SK-MEL-5 (cell line): ENCODE measurements at regions not wholly inside any gene's neighbourhood (a gene's known extent, or its start where the extent isn't known, plus 50 kb on each side); places are given as distances from the start of the nearest gene placed in this dataset.
"Not testable (repeated sequence)": the region's sequence is repeated elsewhere in the genome, so short reads cannot be mapped to it uniquely, and the experiment has no call there.

Experiments used
- DNase-seq: peaks from one replicate; pipeline ENCODE4 v3.0.0-alpha.2; 2016; ENCODE audit warnings: low read depth, low spot score
- in situ Hi-C: cut with HindIII; loops from 2 replicates; pipeline ENCODE4 v1.10.0; 2016; ENCODE audit warnings: low sequenced_read_pairs, high pct_unique_total_duplicates, low pct_unique_long_range_greater_than_20kb

GRCh38 chr2:21782866-21783265 lies 659.1 kb downstream of the TDRD15 start:
- in situ Hi-C loops, result no loop called here
- DNase-seq, result no peak

DNA sequence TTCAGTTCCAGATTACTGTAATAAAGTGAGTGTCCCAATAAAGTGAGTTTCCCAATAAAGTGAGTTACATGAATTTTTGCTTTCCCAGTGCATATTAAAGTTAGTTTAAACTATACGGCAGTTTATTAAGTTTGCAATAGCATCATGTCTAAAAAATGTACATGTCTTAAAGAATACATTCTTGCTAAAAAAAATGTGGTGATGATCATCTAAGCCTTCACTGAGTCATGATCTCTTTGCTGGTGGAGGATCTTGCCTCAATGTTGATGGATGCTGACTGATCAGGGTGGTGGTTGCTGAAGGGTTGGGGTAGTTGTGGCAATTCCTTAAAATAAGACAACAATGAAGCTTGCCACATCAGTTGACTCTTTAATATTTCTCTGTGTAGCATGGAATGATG lies 664.2 kb downstream of the TDRD15 start:
- DNase-seq, result no peak
- in situ Hi-C loops, result no loop called here

DNA sequence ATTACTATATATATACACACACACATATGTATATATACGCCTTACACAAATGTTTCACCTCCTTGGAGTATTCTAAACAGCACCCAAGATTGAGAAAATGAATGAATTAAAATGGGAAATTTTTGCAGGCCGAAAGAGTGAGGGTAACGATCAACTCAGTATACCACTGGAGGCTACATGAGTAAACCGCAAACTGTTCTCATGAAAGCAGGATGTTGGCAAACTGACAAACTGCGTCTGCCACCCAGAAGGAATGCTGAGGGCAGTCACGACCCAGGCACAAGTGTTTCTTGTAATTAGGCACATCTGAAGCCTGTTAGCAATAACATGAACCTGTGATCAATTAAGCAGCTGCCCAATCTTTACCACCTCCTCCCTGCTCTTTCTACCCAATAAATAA lies 666.5 kb downstream of the TDRD15 start:
- DNase-seq, in situ Hi-C loops: not testable (repeated sequence)

DNA sequence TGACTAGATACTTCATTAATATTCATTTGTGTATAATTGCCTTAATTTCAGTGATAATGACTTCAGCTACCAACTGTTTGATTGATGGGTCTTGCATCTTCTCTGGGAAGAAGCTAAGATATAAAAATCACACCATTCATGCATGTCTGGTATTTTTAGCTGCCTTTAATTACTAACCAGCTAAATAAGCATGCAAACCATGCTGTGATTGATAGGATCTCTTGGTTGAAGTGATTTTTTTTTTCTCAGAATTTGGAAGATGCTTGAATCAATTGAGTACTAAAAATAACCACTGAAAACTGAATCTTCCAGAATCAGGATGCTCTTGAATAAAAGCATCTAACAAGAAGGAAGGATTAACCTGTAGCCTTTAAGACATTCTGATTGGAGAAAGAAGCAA lies 668.8 kb downstream of the TDRD15 start:
- in situ Hi-C loops, result no loop called here
- DNase-seq, result no peak

DNA sequence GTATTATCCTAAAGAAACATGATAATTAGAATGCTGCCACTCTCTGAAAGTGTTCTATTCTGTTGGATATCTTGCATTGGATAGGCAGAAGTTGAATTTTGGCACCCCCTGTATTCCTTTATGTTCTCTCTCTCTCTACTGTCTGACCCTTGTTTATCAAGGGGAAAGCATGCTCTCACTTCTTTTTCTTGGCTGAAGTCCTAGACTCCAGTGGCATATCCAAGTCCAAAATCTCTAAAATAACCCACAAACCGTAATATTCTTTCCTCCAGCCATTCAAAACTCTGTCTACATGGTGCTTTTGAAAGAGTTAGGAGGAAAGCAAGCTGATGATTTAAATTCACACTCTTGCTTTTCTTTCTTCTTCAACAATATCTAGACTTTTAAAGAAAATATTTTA lies 669.7 kb downstream of the TDRD15 start:
- no peak for DNase-seq
- in situ Hi-C loops, result no loop called here

DNA sequence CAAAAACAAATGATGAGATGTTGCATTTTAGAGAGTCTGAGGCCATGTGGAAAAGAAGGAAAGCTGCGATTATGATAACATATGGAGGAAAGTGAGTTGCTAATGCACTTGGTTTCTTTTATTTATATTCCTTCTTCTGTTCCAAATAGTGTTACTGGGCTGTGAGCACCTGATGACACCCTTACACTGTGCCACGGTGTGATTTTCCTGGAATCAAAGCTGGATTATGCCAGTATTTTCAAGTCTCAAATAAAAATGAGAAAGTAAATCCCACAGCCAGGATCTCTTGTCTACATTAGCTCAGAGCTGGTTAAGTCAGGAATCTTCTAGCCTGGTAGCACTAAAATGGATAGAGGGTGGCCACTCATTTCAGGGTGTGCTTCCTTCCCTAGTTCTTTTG lies 670.8 kb downstream of the TDRD15 start:
- no peak for DNase-seq
- in situ Hi-C loops, result no loop called here

DNA sequence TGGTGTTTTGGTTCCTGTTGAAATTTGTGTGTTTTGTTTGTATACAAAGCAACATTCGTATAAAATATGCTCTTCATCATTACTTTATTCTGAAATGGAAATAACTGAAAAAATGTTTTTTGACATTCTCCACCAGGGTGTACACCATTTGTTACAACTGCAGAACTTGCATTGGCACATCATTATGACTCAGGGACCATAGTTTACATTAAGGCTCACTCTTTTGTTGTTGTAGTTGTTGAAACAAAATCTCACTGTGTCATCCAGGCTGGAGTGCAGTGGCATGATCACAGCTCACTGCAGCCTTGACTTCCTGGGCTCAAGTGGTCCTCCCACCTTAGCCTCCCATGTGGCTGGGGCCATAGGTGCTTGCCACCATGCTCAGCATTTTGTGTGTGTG lies 676.6 kb downstream of the TDRD15 start:
- DNase-seq, result no peak
- in situ Hi-C loops, result no loop called here

DNA sequence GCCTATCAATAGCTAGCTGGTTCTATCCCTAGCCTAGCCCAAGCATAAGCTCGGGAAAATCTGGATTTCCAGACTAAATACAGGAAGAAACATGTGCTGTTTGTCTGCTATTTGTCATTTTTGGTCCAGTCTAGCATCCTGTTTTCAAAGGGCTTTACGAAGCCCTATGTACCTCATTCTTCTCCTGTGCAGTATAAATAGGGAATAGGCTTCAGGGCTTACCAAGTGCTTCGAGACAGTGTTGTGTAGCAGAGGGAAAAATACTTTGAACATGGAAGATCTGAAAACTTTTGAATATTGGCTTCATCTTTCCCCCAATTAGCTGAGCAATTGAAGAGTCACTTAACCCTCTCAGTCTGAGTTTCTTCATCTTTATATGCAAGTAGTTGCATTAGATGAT lies 679.8 kb downstream of the TDRD15 start:
- in situ Hi-C loops, result no loop called here
- DNase-seq, result no peak

- in situ Hi-C loops, result no loop called here
- no peak for DNase-seq
Observed at GRCh38 chr2:21804151-21804550, 680.4 kb downstream of the TDRD15 start.

DNA sequence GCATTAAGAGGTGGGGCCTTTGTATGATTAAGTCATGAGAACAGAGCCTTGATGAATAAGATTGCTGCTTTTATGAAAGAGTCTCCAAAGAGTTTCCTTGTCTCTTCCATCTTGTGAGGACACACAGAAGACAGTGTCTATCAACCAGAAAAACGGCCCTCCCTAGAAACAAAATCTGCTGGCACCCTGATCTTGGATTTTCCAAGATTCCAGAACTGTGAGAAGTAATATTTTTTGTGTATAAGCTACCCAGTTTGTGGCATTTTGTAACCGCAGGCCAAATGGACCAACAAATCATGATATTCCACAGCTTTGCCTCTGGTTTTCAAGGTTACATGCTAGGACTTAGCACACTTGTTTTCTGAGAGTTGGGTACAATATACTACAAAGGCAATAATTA lies 687.8 kb downstream of the TDRD15 start:
- no peak for DNase-seq
- in situ Hi-C loops, result no loop called here

GRCh38 chr2:21812766-21813165 lies 689.0 kb downstream of the TDRD15 start:
- no peak for DNase-seq
- in situ Hi-C loops, result no loop called here

- no peak for DNase-seq
- in situ Hi-C loops, result no loop called here
Observed at GRCh38 chr2:21814588-21815149, 690.9 kb downstream of the TDRD15 start.

DNA sequence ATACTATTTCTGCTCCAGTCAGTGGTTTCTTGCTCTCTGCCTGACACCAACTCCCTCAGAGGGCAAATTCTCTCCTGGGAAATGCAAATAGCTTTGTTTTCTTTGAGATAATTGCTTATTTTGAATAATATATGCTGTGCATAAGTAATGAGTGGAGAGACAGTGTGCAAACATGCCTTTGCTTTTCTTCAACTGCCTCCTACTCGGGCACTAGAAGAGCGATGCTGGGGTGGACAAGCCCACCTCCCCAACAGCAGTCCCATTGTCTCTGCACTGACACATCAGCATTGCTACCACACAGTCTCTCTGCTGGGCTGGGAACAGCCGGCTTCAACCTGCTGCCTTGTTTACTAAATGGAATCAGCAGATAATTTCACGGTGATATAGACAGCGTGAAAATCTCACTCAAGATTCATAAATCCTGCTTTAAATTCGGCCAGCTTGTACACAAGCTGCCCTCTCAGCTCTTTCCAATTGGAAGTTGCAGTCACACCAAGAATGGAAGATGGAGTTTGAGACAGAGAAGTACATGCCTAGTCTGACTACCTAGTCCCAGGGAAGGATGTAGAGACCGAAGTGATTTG lies 694.5 kb downstream of the TDRD15 start:
- DNase-seq, result no peak
- in situ Hi-C loops, result no loop called here

- in situ Hi-C loops, result no loop called here
- no peak for DNase-seq
Observed at GRCh38 chr2:21819454-21819853, 695.7 kb downstream of the TDRD15 start.

- no peak for DNase-seq
- in situ Hi-C loops, result no loop called here
Observed at GRCh38 chr2:21820271-21820670, 696.5 kb downstream of the TDRD15 start.

- in situ Hi-C loops, result no loop called here
- DNase-seq, result no peak
Observed at GRCh38 chr2:21821672-21822227, 698.0 kb downstream of the TDRD15 start.

- in situ Hi-C loops, result no loop called here
- DNase-seq, result no peak
Observed at GRCh38 chr2:21822505-21822904, 698.7 kb downstream of the TDRD15 start.

- in situ Hi-C loops, result no loop called here
- no peak for DNase-seq
Observed at GRCh38 chr2:21833767-21834166, 710.0 kb downstream of the TDRD15 start.

DNA sequence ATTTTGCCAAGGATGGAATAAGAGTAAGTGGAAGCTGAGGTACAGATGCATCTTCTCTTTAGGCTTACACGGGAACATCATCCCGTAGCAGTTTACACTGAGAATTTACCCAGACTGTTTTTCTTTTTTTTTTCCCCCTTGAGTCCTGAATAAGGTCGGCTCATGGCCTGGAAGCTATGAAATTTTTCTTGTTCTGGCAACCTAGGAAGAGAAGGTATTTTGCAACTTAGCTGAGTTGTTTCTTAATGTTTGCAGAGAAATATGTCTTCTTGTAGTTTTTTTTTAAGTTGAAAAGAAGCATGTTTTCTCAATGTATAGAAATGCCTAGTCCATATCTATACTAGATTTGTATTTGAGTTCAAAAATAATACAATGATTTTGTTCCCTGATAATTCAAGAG lies 712.5 kb downstream of the TDRD15 start:
- in situ Hi-C loops, result no loop called here
- DNase-seq, result no peak

DNA sequence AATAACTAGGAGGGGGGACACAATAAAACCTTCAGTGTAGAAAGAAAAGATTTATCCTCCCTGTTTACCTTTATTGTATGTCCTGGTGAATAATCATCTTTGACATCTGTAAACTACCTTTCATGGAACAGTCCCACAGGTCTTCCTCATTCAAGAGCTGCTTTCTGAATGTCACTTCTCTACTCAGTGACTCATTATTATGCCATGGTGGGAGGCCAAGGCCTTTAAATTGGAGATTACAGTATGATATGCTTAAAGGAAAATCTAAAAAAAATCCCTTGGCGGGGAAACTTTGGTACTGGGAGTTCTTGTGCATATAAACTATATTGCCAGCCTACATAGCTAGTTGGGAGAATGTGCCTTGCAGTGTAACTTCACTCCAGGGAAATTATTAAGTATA lies 713.0 kb downstream of the TDRD15 start:
- no peak for DNase-seq
- in situ Hi-C loops, result no loop called here
